K562 (cell line): ENCODE measurements at regions not wholly inside any gene's neighbourhood (a gene's known extent, or its start where the extent isn't known, plus 50 kb on each side); places are given as distances from the start of the nearest gene placed in this dataset.

Source experiments
- ID3 ChIP-seq, 2 experiments: fragments of 250-450 bp in 1 of 2; fragments of 450-650 bp in 1 of 2; sonication (Bioruptor Pico) in 1 of 2; IDR thresholded peaks; 2 replicates each; pipeline versions ENCODE4 v1.6.1 to v1.8.0; 2016 to 2021; ENCODE audit warnings: mild to moderate bottlenecking in 2 of 2, moderate library complexity in 2 of 2, missing compliant biosample characterization in 1 of 2, missing genetic modification characterization in 1 of 2
- JUN ChIP-seq, 2 experiments: sonication (generic) in 1 of 2; formaldehyde crosslinking in 1 of 2; IDR thresholded peaks; 2 replicates each; pipeline versions ENCODE4 v1.6.1 to v1.8.0; 2012 to 2022; ENCODE audit warnings: borderline replicate concordance in 2 of 2, mild to moderate bottlenecking in 2 of 2, improper control_type of control experiment in 1 of 2, low read depth in 1 of 2, low read length in 1 of 2, missing genetic modification reagents in 1 of 2
- MAZ ChIP-seq, 2 experiments: fragments of 450-650 bp in 1 of 2; sonication (generic) in 1 of 2; formaldehyde crosslinking; IDR thresholded peaks in 1 of 2; conservative IDR thresholded peaks in 1 of 2; 2 replicates each; pipeline versions ENCODE4 v1.4.0 to v1.5.0; 2020; ENCODE audit warnings: mild to moderate bottlenecking in 1 of 2, missing genetic modification reagents in 1 of 2
- MBD2 ChIP-seq: sonication (generic); IDR thresholded peaks from 2 replicates; pipeline ENCODE4 v1.6.1; 2016; ENCODE audit warnings: low read depth, borderline replicate concordance
- MGA ChIP-seq: fragments of 450-650 bp; IDR thresholded peaks from 2 replicates; pipeline ENCODE4 v1.6.1; 2016; ENCODE audit warnings: mild to moderate bottlenecking, moderate library complexity
- RAD21 ChIP-seq, 2 experiments: fragments of 250-450 bp in 1 of 2; fragments of 450-650 bp in 1 of 2; sonication (Bioruptor Pico) in 1 of 2; formaldehyde crosslinking in 1 of 2; IDR thresholded peaks in 1 of 2; conservative IDR thresholded peaks in 1 of 2; 2 replicates each; pipeline versions ENCODE4 v1.4.0 to v1.8.0; 2020 to 2022; ENCODE audit warnings: mild to moderate bottlenecking in 2 of 2, moderate library complexity in 1 of 2
- SREBF1 ChIP-seq: fragments of 150-350 bp; IDR thresholded peaks from 2 replicates; pipeline ENCODE4 v1.6.1; 2014; ENCODE audit warnings: antibody characterized with exemption, low read depth, low read length, borderline replicate concordance
- TGIF2 ChIP-seq: sonication (generic); formaldehyde crosslinking; IDR thresholded peaks from 2 replicates; pipeline ENCODE4 v1.8.1; 2022; ENCODE audit warnings: mild to moderate bottlenecking, missing genetic modification reagents, moderate library complexity
- ZBTB17 ChIP-seq: fragments of 450-650 bp; formaldehyde crosslinking; IDR thresholded peaks from 2 replicates; pipeline ENCODE4 v1.4.0; 2020; ENCODE audit warnings: mild to moderate bottlenecking
- ZNF253 ChIP-seq: fragments of 250-450 bp; sonication (Bioruptor Pico); conservative IDR thresholded peaks from 2 replicates; pipeline ENCODE4 v1.6.1; 2021; ENCODE audit warnings: mild to moderate bottlenecking
- ZNF41 ChIP-seq: fragments of 250-450 bp; sonication (Bioruptor Pico); conservative IDR thresholded peaks from 2 replicates; pipeline ENCODE4 v1.4.0; 2020; ENCODE audit warnings: mild to moderate bottlenecking
- ZNF764 ChIP-seq: fragments of 250-450 bp; sonication (Bioruptor Pico); IDR thresholded peaks from 2 replicates; pipeline ENCODE4 v1.4.0; 2020; ENCODE audit warnings: low read depth, mild to moderate bottlenecking, moderate library complexity
- ZNF766 ChIP-seq: fragments of 200-800 bp; sonication (Bioruptor generic); conservative IDR thresholded peaks from 2 replicates; pipeline ENCODE4 v1.6.1; 2016; ENCODE audit warnings: missing genetic modification characterization, missing compliant biosample characterization

GRCh38 chr22:22060200-22061084, 77.9 kb upstream of the TOP3B start (continued):
- TF ChIP-seq SREBF1 (no peak), ID3 (CRISPR knock-in tag; IDR thresholded peaks at IDR 0.05) (peak; percentile 52; the same call in 1 of the 2 replicates), ID3 (tag; IDR thresholded peaks at IDR 0.05) (peak; percentile 15; the same call in 1 of the 2 replicates), RAD21 (CRISPR knock-in tag; conservative IDR thresholded peaks at IDR 0.05 in 1 of 2, IDR thresholded peaks at IDR 0.05 in 1 of 2) (peak in 1 of 2 experiments; percentile 65; a peak in 2 of 4 replicates), MGA (0 out of 2 replicates have a peak, but pooled peaks have one; percentile 30), ZBTB17 (CRISPR knock-in tag) (peak; percentile 74; the same call in 1 of the 2 replicates), JUN (IDR thresholded peaks at IDR 0.05; ENCODE audit: borderline replicate concordance, low read depth, low read length) (peak; percentile 76; the same call in 1 of the 2 replicates), JUN (CRISPR knock-in tag; IDR thresholded peaks at IDR 0.05; ENCODE audit: borderline replicate concordance) (no peak), ZNF41 (CRISPR knock-in tag) (peak; percentile 38; the same call in 1 of the 2 replicates), MAZ (CRISPR knock-in tag; conservative IDR thresholded peaks at IDR 0.05 in 1 of 2, IDR thresholded peaks at IDR 0.05 in 1 of 2) (peak; percentile 60 to 78), ZNF766 (CRISPR knock-in tag) (no peak), ZNF764 (CRISPR knock-in tag) (peak; percentile 45; the same call in 1 of the 2 replicates), ZNF253 (CRISPR knock-in tag) (no peak), TGIF2 (CRISPR knock-in tag) (peak; percentile 70), MBD2 (no peak)
